ENCODE measurements at regions not wholly inside any gene's neighbourhood (a gene's known extent, or its start where the extent isn't known, plus 50 kb on each side); places are given as distances from the start of the nearest gene placed in this dataset.
"Not testable (repeated sequence)": the region's sequence is repeated elsewhere in the genome, so short reads cannot be mapped to it uniquely, and the experiment has no call there.

GRCh38 chr18:1133541-1133940, 228.9 kb downstream of the ADCYAP1 start:
- no peak for DNase-seq

- no peak for DNase-seq
Observed at GRCh38 chr18:1147730-1148129, 243.1 kb downstream of the ADCYAP1 start.

- DNase-seq: no peak
Observed at GRCh38 chr18:1149709-1150108, 245.0 kb downstream of the ADCYAP1 start.

GRCh38 chr18:1150344-1150743, 245.7 kb downstream of the ADCYAP1 start:
- DNase-seq: no peak

GRCh38 chr18:1152958-1153357, 248.3 kb downstream of the ADCYAP1 start:
- DNase-seq: not testable (repeated sequence)

- DNase-seq: no peak
Observed at GRCh38 chr18:1173593-1173992, 268.9 kb downstream of the ADCYAP1 start.

GRCh38 chr18:1177232-1177631, 272.6 kb downstream of the ADCYAP1 start:
- DNase-seq: no peak

- DNase-seq: no peak
Observed at GRCh38 chr18:1191341-1191740, 286.7 kb downstream of the ADCYAP1 start.

- no peak for DNase-seq
Observed at GRCh38 chr18:1213126-1213525, 308.5 kb downstream of the ADCYAP1 start.

- no peak for DNase-seq
Observed at GRCh38 chr18:1222880-1223279, 318.2 kb downstream of the ADCYAP1 start.

- no peak for DNase-seq
Observed at GRCh38 chr18:1227025-1227424, 322.4 kb downstream of the ADCYAP1 start.

- no peak for DNase-seq
Observed at GRCh38 chr18:1229634-1230033, 325.0 kb downstream of the ADCYAP1 start.

- DNase-seq: no peak
Observed at GRCh38 chr18:1232867-1233266, 328.2 kb downstream of the ADCYAP1 start.

- DNase-seq: no peak
Observed at GRCh38 chr18:1240701-1241100, 336.0 kb downstream of the ADCYAP1 start.

GRCh38 chr18:1244397-1245122, 339.9 kb downstream of the ADCYAP1 start:
- no peak for DNase-seq

- no peak for DNase-seq
Observed at GRCh38 chr18:1246827-1247226, 342.2 kb downstream of the ADCYAP1 start.

- no peak for DNase-seq
Observed at GRCh38 chr18:1252534-1252933, 347.9 kb downstream of the ADCYAP1 start.

- DNase-seq: no peak
Observed at GRCh38 chr18:1252936-1253335, 348.3 kb downstream of the ADCYAP1 start.

GRCh38 chr18:1253827-1254226, 349.2 kb downstream of the ADCYAP1 start:
- DNase-seq: no peak

GRCh38 chr18:1261054-1261453, 356.4 kb downstream of the ADCYAP1 start:
- DNase-seq: no peak

- DNase-seq: no peak
Observed at GRCh38 chr18:1267021-1267420, 362.4 kb downstream of the ADCYAP1 start.

- DNase-seq: no peak
Observed at GRCh38 chr18:1270081-1270480, 365.4 kb downstream of the ADCYAP1 start.

- no peak for DNase-seq
Observed at GRCh38 chr18:1273469-1273868, 368.8 kb downstream of the ADCYAP1 start.

- no peak for DNase-seq
Observed at GRCh38 chr18:1292167-1292566, 387.5 kb downstream of the ADCYAP1 start.
